Skeletal muscle satellite cell (primary cell): ENCODE measurements at regions not wholly inside any gene's neighbourhood (a gene's known extent, or its start where the extent isn't known, plus 50 kb on each side); places are given as distances from the start of the nearest gene placed in this dataset.

Experiments used
- H3K27me3 ChIP-seq: 2 replicates; pipeline ENCODE4 v1.7.0; 2013; ENCODE audit warnings: low read length; ENCODE audit not compliant: control insufficient read depth, insufficient read depth
- H3K36me3 ChIP-seq: 2 replicates; pipeline ENCODE4 v1.7.0; 2013; ENCODE audit warnings: mild to moderate bottlenecking, control low read depth, low read length; ENCODE audit not compliant: insufficient read depth
- H3K4me1 ChIP-seq: 2 replicates; pipeline ENCODE4 v1.7.0; 2013; ENCODE audit warnings: low read length; ENCODE audit not compliant: control insufficient read depth, insufficient read depth
- H3K4me2 ChIP-seq: 2 replicates; pipeline ENCODE4 v1.7.0; 2013; ENCODE audit warnings: mild to moderate bottlenecking, low read length
- H3K4me3 ChIP-seq: 2 replicates; pipeline ENCODE4 v1.7.0; 2013; ENCODE audit warnings: low read length
- H3K9ac ChIP-seq: 2 replicates; pipeline ENCODE4 v1.7.0; 2013; ENCODE audit warnings: mild to moderate bottlenecking, low read depth, low read length, moderate library complexity
- H3K9me3 ChIP-seq: replicated peaks from 2 replicates; pipeline ENCODE4 v1.7.0; 2013; ENCODE audit warnings: mild to moderate bottlenecking, control low read depth, low read length

DNA sequence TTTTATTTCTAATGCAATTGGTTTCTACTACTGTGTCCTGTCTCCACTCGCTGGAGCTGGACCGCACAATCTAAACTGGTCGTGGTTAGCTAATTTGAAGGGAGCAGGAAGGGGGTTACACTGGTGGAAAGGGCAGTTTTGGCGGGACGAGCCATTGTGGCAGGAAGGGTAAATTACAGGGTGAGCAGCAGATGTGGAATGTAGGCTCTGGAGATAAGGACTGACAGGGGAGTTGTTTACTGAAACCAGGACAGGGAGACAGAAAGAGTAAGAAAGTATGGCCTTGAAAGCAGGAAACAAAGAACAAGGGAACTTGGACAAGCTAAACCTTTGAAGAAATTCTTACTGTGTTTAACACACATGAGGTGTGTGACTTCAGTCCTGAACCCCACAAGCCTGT, 147.8 kb downstream of the ATXN7L3B start:
- no peak overlapping the region for H3K4me2 ChIP-seq
- no peaks in the 10 kb centered on the region for H3K9me3 ChIP-seq
- H3K4me1 ChIP-seq, result no peaks in the 10 kb centered on the region
- peaks cover 22% of the 10 kb centered on the region for H3K27me3 ChIP-seq
- no peak overlapping the region for H3K4me3 ChIP-seq
- no peaks in the 10 kb centered on the region for H3K36me3 ChIP-seq
- H3K9ac ChIP-seq, result no peak overlapping the region

DNA sequence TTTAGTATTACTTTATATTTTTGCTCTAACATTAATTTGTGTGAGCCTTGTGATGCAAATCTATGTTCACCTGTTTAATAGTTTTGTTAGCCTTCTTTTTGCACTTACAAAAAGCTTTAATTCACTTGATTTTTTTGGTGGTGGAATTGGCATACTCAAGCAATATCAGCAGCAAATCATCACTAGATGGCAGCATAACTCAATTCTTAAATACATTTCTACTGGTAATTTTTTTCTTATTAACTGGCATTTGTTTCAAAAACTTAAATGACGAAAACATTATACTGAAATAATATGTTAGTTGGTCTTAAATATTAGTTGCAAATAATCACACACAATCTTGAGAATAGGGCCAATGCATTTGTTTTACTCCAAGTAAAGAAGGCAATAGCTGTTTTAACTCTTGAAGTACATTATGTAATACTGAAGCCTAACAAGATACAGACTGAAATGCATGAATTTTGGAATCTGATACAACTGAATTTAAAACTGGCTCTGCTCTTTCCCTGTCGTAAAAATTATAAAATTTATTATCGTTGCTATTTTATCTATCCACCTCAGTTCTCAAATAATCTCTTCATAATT, 151.5 kb downstream of the ATXN7L3B start:
- Histone ChIP-seq H3K4me3 (no peak overlapping the region), H3K9ac (no peak overlapping the region), H3K9me3 (no peaks in the 10 kb centered on the region), H3K4me1 (no peaks in the 10 kb centered on the region), H3K36me3 (no peaks in the 10 kb centered on the region), H3K4me2 (no peak overlapping the region), H3K27me3 (peaks cover 12% of the 10 kb centered on the region)

DNA sequence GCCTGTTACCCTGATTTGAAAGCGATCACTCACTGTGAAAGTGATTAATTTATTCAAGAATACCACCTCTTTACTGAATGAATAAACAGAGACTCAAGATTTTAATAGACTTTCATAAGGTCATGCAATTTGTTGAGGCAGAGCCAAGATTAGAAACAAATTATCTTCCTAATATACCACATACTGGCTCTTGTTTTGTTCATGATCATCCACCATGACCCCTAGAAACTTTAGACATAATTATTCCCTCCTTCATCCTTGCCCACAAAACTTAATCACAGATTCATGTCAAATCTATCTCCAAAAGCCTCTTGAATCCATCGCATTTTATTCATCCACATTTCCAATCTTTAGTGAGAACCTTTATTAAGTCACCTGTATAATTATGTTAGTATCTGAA, 152.3 kb downstream of the ATXN7L3B start:
- Histone ChIP-seq H3K36me3 (no peaks in the 10 kb centered on the region), H3K27me3 (peaks cover 7% of the 10 kb centered on the region), H3K9me3 (no peaks in the 10 kb centered on the region), H3K4me3 (no peak overlapping the region), H3K9ac (no peak overlapping the region), H3K4me1 (no peaks in the 10 kb centered on the region), H3K4me2 (no peak overlapping the region)

DNA sequence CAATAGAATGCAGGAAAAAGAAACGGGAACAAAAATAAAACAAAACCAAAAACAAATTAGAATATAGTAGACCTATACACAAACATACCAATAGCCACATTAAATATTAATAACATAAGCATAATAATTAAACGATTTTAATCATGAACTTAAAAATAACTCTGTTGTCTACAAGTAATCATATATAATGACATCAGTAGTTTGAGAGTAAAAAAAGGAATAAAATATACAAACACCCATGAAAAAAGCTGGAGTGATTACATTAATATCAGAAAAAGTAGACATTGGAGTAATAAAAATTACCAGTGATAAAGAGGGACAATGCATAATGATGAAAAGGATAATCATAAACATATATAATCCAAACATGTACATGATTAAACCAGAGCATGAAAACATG, 181.8 kb downstream of the ATXN7L3B start:
- Histone ChIP-seq H3K4me3 (no peak overlapping the region), H3K4me2 (no peak overlapping the region), H3K27me3 (no peaks in the 10 kb centered on the region), H3K4me1 (no peaks in the 10 kb centered on the region), H3K9ac (no peak overlapping the region), H3K36me3 (no peaks in the 10 kb centered on the region), H3K9me3 (no peaks in the 10 kb centered on the region)

DNA sequence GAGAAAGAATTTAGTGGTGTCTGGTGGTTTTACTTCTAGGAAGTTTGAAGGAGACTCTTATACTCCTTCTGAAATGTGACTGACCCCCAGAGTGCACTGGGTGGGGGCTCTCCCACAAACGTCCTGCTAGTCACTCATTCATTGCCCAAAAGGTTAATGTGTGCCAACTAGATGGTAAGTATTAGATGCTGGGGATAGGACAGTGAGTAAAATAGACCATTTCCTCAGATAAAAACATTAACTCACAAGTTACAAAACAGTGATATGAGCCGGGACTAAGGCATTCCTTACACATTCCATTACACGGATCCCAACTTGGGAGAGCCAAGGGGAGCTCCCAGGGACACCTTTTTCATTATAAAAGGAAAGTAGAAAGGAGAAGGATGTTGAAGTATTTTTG, 185.1 kb downstream of the ATXN7L3B start:
- Histone ChIP-seq H3K4me2 (no peak overlapping the region), H3K36me3 (no peaks in the 10 kb centered on the region), H3K9me3 (no peaks in the 10 kb centered on the region), H3K9ac (no peak overlapping the region), H3K4me1 (no peaks in the 10 kb centered on the region), H3K27me3 (no peaks in the 10 kb centered on the region), H3K4me3 (no peak overlapping the region)

DNA sequence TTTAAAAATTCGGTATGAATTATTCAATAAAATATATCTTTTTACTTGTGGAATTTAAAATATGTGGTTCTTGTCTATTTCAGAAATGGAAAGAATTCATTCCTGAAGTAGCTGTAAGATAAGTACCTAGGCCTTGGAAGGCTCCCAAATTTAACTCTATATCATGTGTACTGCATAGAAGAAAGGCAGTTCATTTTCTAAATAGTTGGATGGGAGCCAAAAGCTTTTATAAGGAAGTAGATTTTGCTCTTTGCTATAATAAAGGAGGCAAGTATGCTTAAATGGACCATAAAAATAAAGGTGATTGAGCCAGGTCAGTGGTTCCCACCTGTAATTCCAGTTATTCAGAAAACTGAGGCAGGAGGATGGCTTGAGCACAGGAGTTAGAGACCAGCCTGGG, 187.5 kb downstream of the ATXN7L3B start:
- no peak overlapping the region for H3K9ac ChIP-seq
- no peaks in the 10 kb centered on the region for H3K4me1 ChIP-seq
- no peaks in the 10 kb centered on the region for H3K36me3 ChIP-seq
- H3K4me3 ChIP-seq, result no peak overlapping the region
- H3K27me3 ChIP-seq, result no peaks in the 10 kb centered on the region
- H3K4me2 ChIP-seq, result no peak overlapping the region
- no peaks in the 10 kb centered on the region for H3K9me3 ChIP-seq

DNA sequence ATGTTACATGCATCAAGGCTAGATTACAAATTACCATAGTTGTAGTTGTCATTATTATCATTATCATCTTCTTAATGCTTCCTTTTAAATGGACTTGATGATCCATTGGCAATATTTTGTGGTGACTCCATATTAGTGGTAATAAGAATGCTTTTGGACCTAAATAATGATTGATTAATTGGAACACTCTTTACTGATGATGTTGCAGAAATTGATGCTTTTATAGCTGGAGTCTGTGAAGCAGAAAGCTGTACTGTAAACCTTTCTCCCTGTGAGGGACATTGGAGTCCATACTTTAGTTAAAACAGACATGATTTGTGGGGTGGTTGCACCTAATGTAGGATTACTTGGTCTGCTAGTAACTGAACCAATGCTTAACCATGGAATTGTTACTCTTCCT, 190.4 kb downstream of the ATXN7L3B start:
- Histone ChIP-seq H3K4me3 (no peak overlapping the region), H3K4me1 (no peaks in the 10 kb centered on the region), H3K36me3 (no peaks in the 10 kb centered on the region), H3K4me2 (no peak overlapping the region), H3K9me3 (no peaks in the 10 kb centered on the region), H3K27me3 (no peaks in the 10 kb centered on the region), H3K9ac (no peak overlapping the region)

DNA sequence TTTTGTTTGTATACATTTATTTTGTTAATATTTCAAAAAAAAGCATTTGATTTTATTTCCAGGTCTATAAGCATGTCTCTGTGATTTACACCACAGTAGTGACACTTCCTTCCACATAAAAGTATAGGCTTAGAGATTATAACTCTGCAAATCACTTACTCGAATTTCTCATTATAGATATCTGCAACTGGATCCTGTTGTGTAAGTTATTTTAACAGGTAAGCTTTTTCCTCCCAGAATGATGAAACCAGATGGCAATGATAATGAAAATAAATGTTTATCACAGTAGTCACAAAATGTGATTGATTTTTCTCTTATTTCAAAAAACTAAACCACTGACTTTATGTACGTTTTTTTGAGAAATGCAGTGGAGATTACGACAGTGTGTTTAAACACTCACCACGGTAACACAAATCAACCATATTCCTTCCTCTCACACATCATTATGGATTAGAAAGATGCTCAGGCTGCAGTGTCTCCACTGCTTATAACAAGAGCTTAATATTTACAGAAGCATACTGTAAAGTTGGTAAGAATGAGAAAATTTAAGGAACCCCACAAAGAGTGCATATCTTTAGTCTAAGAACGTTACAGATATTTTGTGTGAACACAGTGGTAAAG, 194.6 kb downstream of the ATXN7L3B start:
- no peaks in the 10 kb centered on the region for H3K36me3 ChIP-seq

DNA sequence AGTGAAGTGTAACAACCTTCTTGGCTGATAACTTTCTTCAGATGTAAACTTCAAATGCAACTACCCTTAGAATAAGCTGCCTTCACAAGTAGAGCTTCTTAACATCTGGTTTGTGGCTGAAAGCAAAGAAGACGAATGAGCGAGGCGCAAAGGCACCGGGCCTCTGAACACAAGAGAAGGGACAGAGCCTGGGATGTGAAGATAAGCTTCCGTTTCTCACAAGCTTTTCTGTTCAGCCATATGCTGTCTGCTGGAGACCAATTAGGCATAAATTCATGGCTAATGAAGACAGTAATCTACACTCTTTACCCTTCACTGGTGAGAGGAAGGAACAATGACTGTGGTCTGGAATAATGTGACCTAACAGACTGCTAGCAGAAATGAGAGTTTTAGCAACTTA, 195.2 kb downstream of the ATXN7L3B start:
- H3K36me3 ChIP-seq, result no peaks in the 10 kb centered on the region
- no peak overlapping the region for H3K9ac ChIP-seq
- H3K4me3 ChIP-seq, result no peak overlapping the region
- no peaks in the 10 kb centered on the region for H3K9me3 ChIP-seq
- no peaks in the 10 kb centered on the region for H3K27me3 ChIP-seq
- no peaks in the 10 kb centered on the region for H3K4me1 ChIP-seq
- H3K4me2 ChIP-seq, result no peak overlapping the region

More for the DNA sequence above, 194.6 kb downstream of the ATXN7L3B start:
- no peak overlapping the region for H3K4me3 ChIP-seq
- no peak overlapping the region for H3K4me2 ChIP-seq
- no peaks in the 10 kb centered on the region for H3K9me3 ChIP-seq
- no peaks in the 10 kb centered on the region for H3K4me1 ChIP-seq
- H3K27me3 ChIP-seq, result no peaks in the 10 kb centered on the region
- H3K9ac ChIP-seq, result no peak overlapping the region

DNA sequence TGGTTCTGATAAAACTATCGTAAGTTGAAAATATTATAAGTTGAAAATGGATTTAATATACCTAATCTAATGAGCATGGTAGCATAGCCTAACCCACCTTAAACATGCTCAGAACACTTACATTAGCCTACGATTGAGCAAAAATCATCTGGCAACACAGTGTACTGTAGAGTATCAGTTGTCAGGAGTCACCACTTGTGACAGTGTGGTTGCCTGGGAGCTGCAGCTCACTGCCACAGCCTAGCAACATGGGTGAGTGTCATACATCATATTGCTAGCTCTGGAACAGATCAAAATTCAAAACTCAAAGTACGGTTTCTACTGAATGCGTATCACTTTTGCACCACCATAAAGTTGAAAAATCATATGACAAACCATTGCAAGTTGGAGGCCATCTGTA, 203.5 kb downstream of the ATXN7L3B start:
- H3K36me3 ChIP-seq, result no peaks in the 10 kb centered on the region
- H3K4me3 ChIP-seq, result no peak overlapping the region
- H3K27me3 ChIP-seq, result no peaks in the 10 kb centered on the region
- no peaks in the 10 kb centered on the region for H3K9me3 ChIP-seq
- H3K9ac ChIP-seq, result no peak overlapping the region
- no peaks in the 10 kb centered on the region for H3K4me1 ChIP-seq
- no peak overlapping the region for H3K4me2 ChIP-seq

DNA sequence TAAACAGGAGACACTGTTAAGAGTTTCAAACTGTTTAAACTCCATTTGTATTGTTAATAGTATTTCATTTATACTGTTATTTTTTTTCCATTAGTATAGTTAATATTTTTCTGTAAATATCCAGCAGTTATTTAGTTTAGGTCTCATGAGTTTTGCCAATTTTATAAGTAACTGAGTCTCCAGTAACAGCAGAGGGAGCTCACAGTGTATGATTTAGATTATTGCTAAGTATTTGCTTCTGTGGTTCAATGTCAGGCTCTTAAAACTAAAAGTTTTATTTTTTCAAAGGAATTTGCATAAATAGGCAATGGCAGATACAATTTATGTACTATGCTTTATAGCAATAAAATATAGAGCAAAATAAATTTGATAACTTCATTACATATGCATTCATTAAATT, 209.7 kb downstream of the ATXN7L3B start:
- no peak overlapping the region for H3K9ac ChIP-seq
- H3K4me3 ChIP-seq, result no peak overlapping the region
- H3K9me3 ChIP-seq, result no peaks in the 10 kb centered on the region
- H3K4me2 ChIP-seq, result no peak overlapping the region
- no peaks in the 10 kb centered on the region for H3K36me3 ChIP-seq
- no peaks in the 10 kb centered on the region for H3K4me1 ChIP-seq
- H3K27me3 ChIP-seq, result no peaks in the 10 kb centered on the region

DNA sequence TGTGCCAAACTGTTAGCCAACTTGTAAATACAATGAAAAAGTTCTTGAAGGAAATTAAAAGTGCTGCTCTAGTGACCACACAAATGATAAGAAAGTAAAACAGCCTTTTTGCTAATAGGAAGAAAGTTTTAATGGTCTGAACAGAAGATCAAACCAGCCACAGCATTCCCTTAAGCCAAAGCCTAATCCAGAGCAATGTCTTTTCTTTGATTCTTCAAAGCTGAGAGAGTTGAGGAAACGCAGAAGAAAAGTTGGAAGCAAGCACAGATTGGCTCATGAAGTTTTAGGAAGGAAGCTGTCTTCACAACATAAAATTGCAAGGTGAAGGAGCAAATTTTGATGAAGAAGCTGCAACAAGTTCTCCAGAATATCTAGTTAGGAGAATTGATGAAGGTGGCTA, 213.8 kb downstream of the ATXN7L3B start:
- H3K9ac ChIP-seq, result no peak overlapping the region
- no peaks in the 10 kb centered on the region for H3K4me1 ChIP-seq
- no peaks in the 10 kb centered on the region for H3K9me3 ChIP-seq
- no peaks in the 10 kb centered on the region for H3K27me3 ChIP-seq
- no peak overlapping the region for H3K4me2 ChIP-seq
- H3K4me3 ChIP-seq, result no peak overlapping the region
- H3K36me3 ChIP-seq, result no peaks in the 10 kb centered on the region
